ENCODE measurements at regions not wholly inside any gene's neighbourhood (a gene's known extent, or its start where the extent isn't known, plus 50 kb on each side); places are given as distances from the start of the nearest gene placed in this dataset.

DNA sequence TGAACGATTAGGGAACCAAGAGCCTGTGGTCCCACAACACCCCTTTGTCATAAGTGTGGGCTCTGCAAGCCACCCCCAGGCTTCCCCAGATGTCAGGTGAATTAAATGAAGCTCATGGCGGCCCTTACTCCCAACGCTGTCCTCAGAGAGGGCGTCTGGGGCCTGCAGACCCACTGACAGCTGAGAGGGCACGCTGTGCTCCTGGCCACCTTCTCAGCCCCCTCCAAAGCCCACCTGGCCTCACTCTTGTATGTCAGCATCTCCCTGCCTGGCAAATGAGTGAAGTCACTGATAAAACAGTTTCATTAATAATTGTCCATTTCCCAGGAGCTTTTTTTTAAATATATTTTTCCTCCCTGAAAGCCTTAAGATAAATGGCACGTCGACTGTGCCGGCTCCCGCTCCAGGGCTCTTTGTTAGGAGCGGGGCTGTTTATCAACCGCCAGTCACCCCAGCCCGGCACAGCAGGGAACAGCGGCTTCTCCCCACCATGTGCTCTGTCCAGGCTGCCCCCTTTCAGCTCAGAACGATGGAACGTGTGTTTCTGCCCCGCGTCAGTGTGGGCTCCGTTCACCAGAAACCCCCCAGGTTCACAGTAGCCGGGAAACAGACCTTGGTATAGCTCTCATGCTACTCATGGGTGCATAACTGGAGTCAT is 94.7 kb upstream of the SFSWAP start:
- no peak overlapping the region for H3K27ac ChIP-seq
- TF ChIP-seq ZFX (IDR thresholded peaks at IDR 0.05) (no peak), CTCF (conservative IDR thresholded peaks at IDR 0.05) (no peak)

- TF ChIP-seq CTCF (conservative IDR thresholded peaks at IDR 0.05) (no peak), ZFX (IDR thresholded peaks at IDR 0.05) (no peak)
- H3K27ac ChIP-seq = no peak overlapping the region
Observed at GRCh38 chr12:131616738-131617137, 94.2 kb upstream of the SFSWAP start.

DNA sequence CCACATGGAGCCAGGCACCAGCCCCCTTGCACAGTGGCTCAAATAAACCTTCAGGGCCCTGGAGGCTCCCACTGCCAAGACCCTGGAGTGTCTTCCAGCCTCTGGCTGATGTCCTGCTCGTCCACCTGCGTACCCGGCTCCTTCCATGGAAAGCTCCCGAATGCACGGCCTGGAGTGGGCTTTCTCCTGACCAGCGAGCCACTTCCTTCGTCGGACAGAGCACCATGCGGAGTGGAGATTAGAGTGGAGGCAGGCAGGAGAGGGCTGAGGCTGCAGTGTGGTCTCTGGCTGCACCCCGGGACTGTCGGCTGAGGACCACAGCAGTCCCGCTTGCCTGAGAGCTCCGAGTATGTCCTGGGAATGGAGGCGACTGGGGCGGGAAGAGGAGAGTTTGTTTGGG is 93.7 kb upstream of the SFSWAP start:
- H3K27ac ChIP-seq = no peak overlapping the region
- TF ChIP-seq CTCF (conservative IDR thresholded peaks at IDR 0.05) (no peak), ZFX (IDR thresholded peaks at IDR 0.05) (no peak)

- no peak overlapping the region for H3K27ac ChIP-seq
- no peak for TF ChIP-seq ZFX (IDR thresholded peaks at IDR 0.05)
- TF ChIP-seq CTCF (conservative IDR thresholded peaks at IDR 0.05) = no peak
Observed at GRCh38 chr12:131617596-131618302, 93.1 kb upstream of the SFSWAP start.

DNA sequence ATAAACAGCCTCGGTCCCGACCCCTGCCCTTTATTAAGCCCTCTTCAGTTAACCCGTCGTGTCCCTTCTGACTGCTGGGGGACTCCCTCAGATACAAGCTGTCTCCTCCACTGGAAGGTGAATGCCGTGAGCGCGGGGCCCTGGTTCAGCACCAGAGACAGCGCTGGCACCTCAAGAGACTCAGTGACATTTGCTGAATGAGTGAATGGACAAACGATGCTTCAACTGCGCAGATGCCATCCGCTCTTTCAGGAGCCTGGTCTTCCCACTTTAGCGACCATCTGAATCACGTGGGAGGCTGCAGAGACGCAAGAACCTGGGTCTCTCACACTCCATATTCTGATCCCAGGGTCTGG is 92.6 kb upstream of the SFSWAP start:
- TF ChIP-seq CTCF (conservative IDR thresholded peaks at IDR 0.05) (no peak), ZFX (IDR thresholded peaks at IDR 0.05) (no peak)

DNA sequence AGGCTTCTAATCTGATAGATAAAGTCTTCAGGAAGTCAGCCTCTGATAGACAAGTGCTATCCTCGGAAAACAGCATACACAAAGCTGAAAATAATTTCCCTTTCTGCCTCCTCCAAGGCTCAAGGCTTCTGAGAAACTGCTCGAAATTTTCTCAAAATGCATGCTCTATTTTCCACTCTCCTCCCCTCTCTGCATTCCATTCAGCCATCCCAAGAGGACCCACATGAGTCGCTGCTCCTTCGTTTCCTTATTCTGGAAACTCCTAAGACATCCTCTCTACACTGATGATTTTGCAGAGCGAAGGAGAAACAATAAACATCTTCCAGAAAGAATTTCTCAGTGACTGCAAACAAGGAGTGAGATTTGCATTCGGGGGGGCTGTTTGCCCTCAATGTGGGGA is 92.2 kb upstream of the SFSWAP start:
- TF ChIP-seq CTCF (conservative IDR thresholded peaks at IDR 0.05) = no peak
- no peak for TF ChIP-seq ZFX (IDR thresholded peaks at IDR 0.05)
- H3K27ac ChIP-seq = no peak overlapping the region

More for the DNA sequence above, 92.6 kb upstream of the SFSWAP start:
- H3K27ac ChIP-seq = no peak overlapping the region

- TF ChIP-seq CTCF (conservative IDR thresholded peaks at IDR 0.05) (no peak), ZFX (IDR thresholded peaks at IDR 0.05) (no peak)
- no peak overlapping the region for H3K27ac ChIP-seq
Observed at GRCh38 chr12:131619106-131619642, 91.7 kb upstream of the SFSWAP start.
